GM21390 (cell line): ENCODE measurements at regions not wholly inside any gene's neighbourhood (a gene's known extent, or its start where the extent isn't known, plus 50 kb on each side); places are given as distances from the start of the nearest gene placed in this dataset.
"Not testable (repeated sequence)": the region's sequence is repeated elsewhere in the genome, so short reads cannot be mapped to it uniquely, and the experiment has no call there.

Source experiments
- ATAC-seq: cut with Tn5 transposase; IDR thresholded peaks from one replicate; pipeline ENCODE4 v1.9.1; 2021; ENCODE audit not compliant: unreplicated experiment

DNA sequence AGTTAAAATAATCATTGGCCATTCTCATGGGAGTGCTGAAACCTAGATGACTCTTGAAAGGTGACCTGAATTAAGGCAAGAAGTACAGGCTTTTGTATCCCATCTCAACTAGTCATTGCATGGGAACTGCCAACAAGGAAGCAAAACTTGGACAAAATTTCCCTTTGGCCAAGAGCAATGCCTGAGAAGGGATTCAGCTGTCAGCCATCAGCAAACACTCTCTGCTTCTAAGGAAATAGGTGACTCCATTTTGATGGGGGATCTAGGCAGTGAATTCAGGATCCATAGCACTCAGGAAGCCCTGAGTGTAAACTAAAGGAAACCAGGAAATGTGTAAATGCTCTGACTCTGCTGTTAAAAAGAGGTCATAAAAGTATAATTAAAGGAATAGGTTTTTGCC is 221.5 kb upstream of the TMEM229A start:
- no peak for ATAC-seq

DNA sequence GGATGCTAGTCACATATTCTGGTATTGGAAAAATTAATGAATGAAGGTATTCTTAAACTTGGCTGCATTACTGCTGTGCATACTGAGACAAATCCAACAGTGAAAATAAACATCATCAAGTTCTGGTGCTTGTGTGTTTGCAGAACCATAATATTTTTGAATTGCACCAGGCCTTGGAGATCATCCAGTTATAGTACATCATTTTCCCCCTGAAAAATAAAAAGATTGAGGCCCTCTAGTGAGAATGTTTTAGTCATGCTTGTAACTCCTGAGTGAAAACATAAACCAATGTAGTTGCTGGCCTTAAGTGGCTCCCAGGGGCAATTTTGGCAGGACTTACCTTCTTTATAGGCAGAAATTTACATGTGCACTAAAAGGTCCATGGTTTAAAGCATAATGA is 218.8 kb upstream of the TMEM229A start:
- no peak for ATAC-seq

DNA sequence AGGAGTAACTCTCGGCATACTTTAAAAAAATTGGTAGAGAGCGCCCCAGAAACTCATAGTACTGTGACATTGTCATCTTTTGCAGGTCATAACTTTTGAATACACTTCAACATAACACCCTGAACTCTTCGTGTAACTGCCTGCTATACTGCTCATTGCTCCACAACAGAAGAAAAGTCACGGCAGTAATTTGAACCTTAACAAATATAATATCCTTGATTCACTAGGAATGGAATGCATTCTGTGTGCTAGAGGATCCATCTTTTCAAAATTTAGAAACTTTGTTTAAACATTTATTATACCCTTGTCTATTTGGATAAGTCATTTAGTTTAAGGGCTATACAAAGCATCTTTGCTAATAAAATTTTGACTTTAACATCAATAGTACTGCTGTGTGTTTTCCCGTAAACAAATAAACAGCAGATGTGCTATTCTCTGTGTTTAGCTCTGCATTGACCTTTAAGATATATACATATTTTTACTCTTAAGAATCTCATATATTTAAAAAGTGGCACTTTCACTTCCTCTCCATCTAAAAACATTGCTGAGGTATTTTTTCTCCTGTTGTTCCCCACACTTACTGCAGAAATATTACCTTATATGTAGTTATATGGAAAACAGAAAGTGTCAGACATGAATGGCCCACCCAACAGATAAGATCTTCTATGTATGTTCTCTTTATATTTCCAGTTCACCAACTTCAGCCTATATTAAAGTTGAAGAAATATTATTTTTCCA is 217.6 kb upstream of the TMEM229A start:
- no peak for ATAC-seq

DNA sequence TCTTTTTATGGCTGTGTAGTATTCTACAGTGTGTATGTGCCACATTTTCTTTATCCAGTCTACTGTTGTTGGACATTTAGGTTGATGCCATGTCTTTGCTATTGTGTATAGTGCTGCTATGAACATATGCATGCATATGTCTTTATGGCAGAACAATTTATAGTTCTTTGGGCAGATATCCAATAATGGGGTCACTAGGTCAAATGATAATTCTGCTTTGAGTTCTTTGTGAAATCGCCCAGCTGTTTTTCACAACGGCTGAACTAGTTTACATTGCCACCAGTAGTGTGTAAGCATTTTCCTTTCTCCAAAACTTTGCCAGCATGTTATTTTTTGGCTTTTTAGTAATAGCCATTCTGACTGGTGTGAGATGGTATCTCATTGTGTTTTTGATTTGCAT is 214.8 kb upstream of the TMEM229A start:
- no peak for ATAC-seq

GRCh38 chr7:124246262-124246863 is 213.5 kb upstream of the TMEM229A start:
- no peak for ATAC-seq

DNA sequence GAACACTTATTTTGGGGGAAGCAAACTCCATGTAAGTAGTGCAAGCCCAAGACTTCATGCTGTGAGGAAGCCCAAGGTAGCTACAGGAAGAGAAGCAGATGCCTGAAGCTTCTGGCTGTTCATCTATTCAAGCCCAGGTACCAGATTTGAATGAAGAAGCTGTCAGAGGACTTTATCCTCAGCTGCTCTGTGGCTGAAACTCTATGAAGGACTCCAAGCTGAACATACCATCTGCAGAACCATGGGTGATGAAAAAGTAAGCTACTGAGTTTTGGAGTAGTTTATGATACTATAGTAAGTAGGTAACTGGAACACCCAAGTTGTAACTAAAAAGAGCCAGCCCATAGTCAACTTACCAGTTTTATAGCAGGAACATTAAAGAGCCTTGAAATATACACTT is 211.6 kb upstream of the TMEM229A start:
- not testable (repeated sequence) for ATAC-seq

GRCh38 chr7:124219681-124220080 is 186.8 kb upstream of the TMEM229A start:
- no peak for ATAC-seq

DNA sequence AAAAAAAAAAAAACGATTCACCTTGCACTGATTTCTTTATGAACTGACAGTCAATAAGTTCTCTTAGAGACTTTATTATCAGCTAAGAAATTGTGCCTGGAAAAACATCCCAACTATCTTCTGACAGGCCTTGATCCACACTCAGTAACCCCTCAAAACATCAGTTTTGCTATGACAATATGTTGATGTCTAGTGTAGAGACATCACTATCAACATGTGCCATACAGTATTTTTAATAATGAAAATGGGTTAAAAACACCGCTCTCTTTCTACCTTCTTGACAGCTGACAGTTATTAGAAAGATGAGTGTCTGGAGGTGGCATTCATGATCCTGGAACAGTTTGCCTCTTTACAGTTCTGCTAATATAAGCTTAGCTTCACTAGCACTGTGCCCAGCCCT is 175.8 kb upstream of the TMEM229A start:
- ATAC-seq = no peak

DNA sequence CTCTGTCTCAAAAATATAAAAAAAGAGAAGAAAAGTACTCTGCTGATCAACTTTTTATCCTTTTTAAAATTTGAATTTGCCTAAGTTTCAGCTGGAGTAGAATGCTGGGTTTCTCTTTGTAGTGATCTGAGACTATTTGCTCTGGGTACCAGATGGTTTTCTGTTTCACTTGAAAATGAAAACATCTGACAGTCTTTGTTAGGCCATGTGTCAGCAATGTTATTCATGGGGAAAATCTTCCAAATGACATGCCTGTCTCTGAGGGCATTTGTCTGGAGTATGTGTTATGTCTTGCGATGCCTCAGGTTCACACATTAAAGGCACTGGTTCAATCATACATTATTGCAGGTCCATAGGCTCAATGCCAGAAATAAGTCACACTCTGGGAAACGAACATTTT is 175.3 kb upstream of the TMEM229A start:
- peak; percentile 82 for ATAC-seq

DNA sequence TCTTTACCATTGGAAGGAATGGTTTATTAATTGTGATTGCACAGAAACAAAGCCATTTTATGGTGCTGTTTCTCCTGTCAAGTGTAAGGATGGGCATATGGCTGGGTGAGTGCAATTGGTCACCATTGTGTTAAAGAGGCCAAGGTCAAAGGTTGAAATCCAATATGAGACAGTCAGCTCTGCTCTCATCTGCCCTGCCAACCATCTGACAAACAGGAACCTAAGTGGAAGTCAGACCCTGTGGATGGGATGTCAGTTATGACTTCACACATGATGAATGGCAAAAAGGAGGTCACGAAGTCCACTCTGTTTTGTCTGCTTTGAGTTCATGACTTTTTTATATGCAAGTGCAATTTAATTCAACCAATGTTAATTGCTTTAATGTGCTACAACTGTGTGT is 172.7 kb upstream of the TMEM229A start:
- no peak for ATAC-seq

DNA sequence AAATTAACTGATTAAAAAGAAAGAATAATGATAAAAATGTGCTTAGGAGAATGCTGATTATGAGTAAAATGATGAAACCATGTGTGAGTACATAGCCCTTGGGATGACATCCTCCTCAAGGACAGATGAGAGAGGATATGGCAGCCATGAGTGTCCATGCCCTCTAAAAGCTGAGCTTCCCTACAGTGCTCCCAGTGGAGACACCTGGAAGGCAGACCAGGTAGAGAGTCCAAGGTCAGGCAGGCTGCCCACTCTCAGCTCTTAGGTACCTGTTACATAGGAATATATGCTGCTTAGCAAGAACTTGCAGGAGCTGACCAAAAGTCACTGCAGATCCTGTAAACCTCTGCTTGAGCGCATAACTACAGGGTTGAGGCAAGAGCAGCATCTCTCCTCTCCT is 169.7 kb upstream of the TMEM229A start:
- no peak for ATAC-seq

GRCh38 chr7:124201768-124202349 is 169.0 kb upstream of the TMEM229A start:
- ATAC-seq = no peak

GRCh38 chr7:124196519-124196918 is 163.7 kb upstream of the TMEM229A start:
- no peak for ATAC-seq

GRCh38 chr7:124192885-124193284 is 160.0 kb upstream of the TMEM229A start:
- no peak for ATAC-seq

DNA sequence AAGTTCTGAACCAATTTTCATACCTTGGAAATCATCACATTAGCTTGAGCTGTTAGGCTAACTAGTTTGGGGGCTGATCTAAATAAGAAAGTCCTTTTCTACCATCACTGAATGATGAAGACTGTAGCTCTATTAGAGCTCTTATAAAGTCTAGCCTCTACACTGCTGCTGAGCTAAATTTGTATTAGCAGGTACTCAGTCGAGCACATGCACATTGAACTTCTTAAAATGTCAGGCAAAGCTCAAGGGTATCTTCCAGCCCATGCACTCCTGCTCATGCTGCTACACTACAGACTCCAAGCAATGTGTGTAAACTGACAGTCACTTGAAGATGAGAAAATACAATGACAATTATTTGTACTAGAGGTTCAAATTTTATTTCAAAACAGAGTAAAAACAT is 158.8 kb upstream of the TMEM229A start:
- ATAC-seq = no peak

GRCh38 chr7:124191030-124191429 is 158.2 kb upstream of the TMEM229A start:
- ATAC-seq = no peak

- ATAC-seq = no peak
These were observed 155.7 kb upstream of the TMEM229A start for GRCh38 chr7:124188576-124188975.

DNA sequence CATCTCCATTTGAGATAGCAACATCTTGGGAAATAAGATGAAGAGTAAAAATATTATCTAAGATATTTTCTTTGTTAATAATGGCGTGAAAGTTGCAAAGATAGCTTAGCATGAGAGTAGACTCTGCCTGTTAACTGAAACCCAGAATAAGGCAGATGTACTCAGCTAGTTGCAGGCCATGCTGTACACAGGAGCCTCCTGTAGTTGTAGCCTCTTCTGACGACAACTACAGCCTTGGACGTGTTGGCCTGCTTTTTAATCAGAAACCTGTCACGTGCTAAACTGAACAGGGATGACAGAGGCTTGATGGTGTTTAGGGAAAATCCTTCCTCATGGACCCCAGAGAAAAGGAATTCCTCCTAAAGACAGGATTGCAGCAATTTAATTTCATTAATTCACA is 155.1 kb upstream of the TMEM229A start:
- ATAC-seq = no peak

GRCh38 chr7:124183649-124184048 is 150.8 kb upstream of the TMEM229A start:
- ATAC-seq = no peak

GRCh38 chr7:124179641-124180040 is 146.8 kb upstream of the TMEM229A start:
- ATAC-seq = no peak

DNA sequence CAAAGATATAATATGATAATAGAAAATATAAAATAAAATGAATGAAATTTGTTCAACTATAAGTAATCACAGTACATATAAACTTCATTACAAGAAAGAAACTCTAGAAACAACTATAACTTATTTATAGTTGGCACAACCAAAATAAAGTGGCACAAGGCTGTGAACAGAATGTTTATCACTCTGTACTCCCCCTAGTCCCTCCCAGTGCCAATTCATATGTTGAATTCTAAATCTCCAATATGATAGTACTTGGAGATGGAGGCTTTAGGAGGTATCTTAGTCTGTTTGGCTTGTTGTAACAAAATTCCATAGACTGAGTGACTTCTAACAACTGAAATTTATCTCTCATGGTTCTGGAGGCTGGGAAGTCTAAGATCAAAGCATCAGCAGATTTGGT is 145.0 kb upstream of the TMEM229A start:
- no peak for ATAC-seq

DNA sequence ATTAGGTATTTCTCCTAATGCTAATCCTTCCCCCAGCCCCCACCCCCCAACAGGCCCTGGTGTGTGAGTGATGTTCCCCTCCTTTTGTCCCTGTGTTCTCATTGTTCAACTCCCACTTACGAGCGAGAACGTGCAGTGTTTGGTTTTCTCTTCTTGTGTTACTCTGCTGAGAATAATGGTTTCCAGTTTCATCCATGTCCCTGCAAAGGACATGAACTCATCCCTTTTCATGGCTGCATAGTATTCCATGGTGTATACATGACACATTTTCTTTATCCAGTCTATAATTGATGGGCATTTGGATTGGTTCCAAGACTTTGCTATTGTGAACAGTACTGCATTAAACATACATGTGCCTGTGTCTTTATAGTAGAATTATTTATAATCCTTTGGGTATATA is 138.9 kb upstream of the TMEM229A start:
- ATAC-seq = not testable (repeated sequence)

GRCh38 chr7:124171068-124171467 is 138.2 kb upstream of the TMEM229A start:
- no peak for ATAC-seq
